HEK293 (cell line): ENCODE measurements at regions not wholly inside any gene's neighbourhood (a gene's known extent, or its start where the extent isn't known, plus 50 kb on each side); places are given as distances from the start of the nearest gene placed in this dataset.

Source experiments
- CTCF ChIA-PET: fragments of 350-600 bp; formaldehyde crosslinking; extraction: SDS; loops from one replicate; lab custom pipeline; 2021; ENCODE audit warnings: antibody characterized with exemption; lab: Yijun Ruan, JAX
- POLR2A ChIA-PET: fragments of 300-600 bp; formaldehyde crosslinking; extraction: SDS; loops from one replicate; lab custom pipeline; 2020; ENCODE audit warnings: antibody characterized with exemption, inconsistent platforms; lab: Yijun Ruan, JAX
- H3K27ac ChIP-seq: fragments of 200-500 bp; sonication (Bioruptor generic); 2 replicates; pipeline ENCODE4 v1.5.1; 2014; ENCODE audit warnings: low read depth, low read length, control low read depth, inconsistent platforms; ENCODE audit errors: extremely low read depth
- H3K36me3 ChIP-seq, 2 experiments: fragments of 200-500 bp in 1 of 2; sonication (Bioruptor generic) in 1 of 2; 1 replicate in 1 of 2; 2 replicates in 1 of 2; pipeline ENCODE4 v1.5.1; 2014 to 2017; ENCODE audit warnings: inconsistent platforms in 2 of 2, low read length in 2 of 2; ENCODE audit not compliant: control insufficient read depth in 2 of 2, insufficient read depth in 1 of 2
- H3K4me1 ChIP-seq: fragments of 200-500 bp; sonication (Bioruptor generic); 2 replicates; pipeline ENCODE4 v1.5.1; 2014; ENCODE audit warnings: mild to moderate bottlenecking, low read length, inconsistent platforms; ENCODE audit not compliant: control insufficient read depth, insufficient read depth
- H3K4me3 ChIP-seq: 2 replicates; pipeline ENCODE4 v1.5.1; 2011; ENCODE audit warnings: low read depth, mild to moderate bottlenecking, control low read depth, low read length, moderate library complexity
- H3K9me3 ChIP-seq: fragments of 200-500 bp; sonication (Bioruptor generic); 2 replicates; pipeline ENCODE4 v1.5.1; 2014; ENCODE audit warnings: low read depth, low read length, inconsistent platforms; ENCODE audit not compliant: control insufficient read depth, insufficient read depth
- GLI4 ChIP-seq: fragments of 450-650 bp; formaldehyde crosslinking; IDR thresholded peaks from 2 replicates; pipeline ENCODE4 v1.5.1; 2016; ENCODE audit warnings: missing biosample characterization, missing genetic modification characterization
- GLIS1 ChIP-seq: fragments of 450-650 bp; formaldehyde crosslinking; IDR thresholded peaks from 2 replicates; pipeline ENCODE4 v1.5.1; 2016; ENCODE audit warnings: missing biosample characterization, missing genetic modification characterization
- PRDM10 ChIP-seq: fragments of 450-650 bp; formaldehyde crosslinking; IDR thresholded peaks from 2 replicates; pipeline ENCODE4 v1.5.1; 2016; ENCODE audit warnings: missing biosample characterization, missing genetic modification characterization
- YY1 ChIP-seq: fragments of 450-650 bp; formaldehyde crosslinking; IDR thresholded peaks from 2 replicates; pipeline ENCODE4 v1.5.1; 2018; ENCODE audit warnings: missing biosample characterization, missing genetic modification characterization
- ZBTB20 ChIP-seq: fragments of 450-650 bp; formaldehyde crosslinking; IDR thresholded peaks from 2 replicates; pipeline ENCODE4 v1.5.1; 2016; ENCODE audit warnings: missing biosample characterization, missing genetic modification characterization
- ZBTB7A ChIP-seq: fragments of 450-650 bp; formaldehyde crosslinking; IDR thresholded peaks from 2 replicates; pipeline ENCODE4 v1.5.1; 2016; ENCODE audit warnings: low read depth, missing biosample characterization, missing genetic modification characterization
- ZFHX2 ChIP-seq: fragments of 450-650 bp; formaldehyde crosslinking; conservative IDR thresholded peaks from 2 replicates; pipeline ENCODE4 v1.5.1; 2016; ENCODE audit warnings: missing biosample characterization, missing genetic modification characterization
- ZNF132 ChIP-seq: fragments of 450-650 bp; formaldehyde crosslinking; IDR thresholded peaks from 2 replicates; pipeline ENCODE4 v1.5.1; 2017; ENCODE audit warnings: missing biosample characterization, missing genetic modification characterization, borderline replicate concordance
- ZNF133 ChIP-seq: fragments of 450-650 bp; formaldehyde crosslinking; IDR thresholded peaks from 2 replicates; pipeline ENCODE4 v1.5.1; 2016; ENCODE audit warnings: missing biosample characterization, missing genetic modification characterization
- ZNF23 ChIP-seq: fragments of 450-650 bp; formaldehyde crosslinking; IDR thresholded peaks from 2 replicates; pipeline ENCODE4 v1.5.1; 2016; ENCODE audit warnings: missing biosample characterization, missing genetic modification characterization, borderline replicate concordance
- ZNF335 ChIP-seq: fragments of 450-650 bp; formaldehyde crosslinking; conservative IDR thresholded peaks from 2 replicates; pipeline ENCODE4 v1.5.1; 2016; ENCODE audit warnings: missing biosample characterization, missing genetic modification characterization
- ZNF510 ChIP-seq: fragments of 450-650 bp; formaldehyde crosslinking; IDR thresholded peaks from 2 replicates; pipeline ENCODE4 v1.5.1; 2018; ENCODE audit warnings: mild to moderate bottlenecking, missing genetic modification characterization, missing biosample characterization; ENCODE audit not compliant: insufficient replicate concordance
- ZNF600 ChIP-seq: fragments of 450-650 bp; formaldehyde crosslinking; IDR thresholded peaks from 2 replicates; pipeline ENCODE4 v1.5.1; 2016; ENCODE audit warnings: missing biosample characterization, missing genetic modification characterization
- TF ChIP-seq, protein P1 (sequence below): fragments of 450-650 bp; formaldehyde crosslinking; IDR thresholded peaks from 2 replicates; pipeline ENCODE4 v1.5.1; 2017; ENCODE audit warnings: missing biosample characterization, missing genetic modification characterization

DNA sequence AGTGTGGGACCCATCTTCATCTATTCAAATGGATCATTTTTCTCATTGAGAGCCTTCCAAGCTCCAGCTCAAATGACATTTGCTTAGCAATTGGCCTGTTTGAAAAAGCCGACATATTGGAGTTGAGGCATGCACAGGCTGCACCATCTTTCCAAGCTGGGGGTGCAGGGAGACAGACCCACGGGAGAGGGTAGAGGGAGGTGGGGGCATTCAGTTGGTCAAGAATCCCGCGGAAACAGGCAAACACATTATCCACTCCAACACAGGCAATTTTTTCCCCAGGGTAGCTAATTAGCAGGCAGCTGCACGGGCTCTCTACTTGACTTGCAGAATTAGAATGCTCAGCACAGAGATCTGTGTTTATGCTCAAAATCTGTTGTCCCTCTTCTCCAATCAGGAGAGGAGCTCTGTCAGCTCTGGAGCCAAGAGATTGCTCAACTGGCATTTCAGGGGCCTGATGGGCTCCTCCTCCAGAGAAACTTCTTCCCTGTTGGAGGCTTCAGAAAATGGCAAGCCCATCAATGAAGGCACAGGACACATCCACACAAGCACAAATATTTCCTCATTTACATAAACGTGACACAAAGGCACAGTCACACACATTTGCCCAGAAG lies 267.8 kb downstream of the FOXD2 start:
- H3K4me1 ChIP-seq, result peaks cover 6% of the 10 kb centered on the region; the same call in 1 of the 2 replicates
- no peak overlapping the region for H3K4me3 ChIP-seq
- no peaks in the 10 kb centered on the region for H3K9me3 ChIP-seq
- TF ChIP-seq PRDM10 (tag by site-specific recombination) (peak; percentile 63), ZBTB20 (tag by site-specific recombination) (peak; percentile 45; the same call in 1 of the 2 replicates), ZNF335 (tag by site-specific recombination) (0 out of 2 replicates have a peak, but pooled peaks have one; percentile 25), ZNF23 (no peak), GLIS1 (tag by site-specific recombination) (peak; percentile 56)
- TF ChIP-seq, protein P1, sequence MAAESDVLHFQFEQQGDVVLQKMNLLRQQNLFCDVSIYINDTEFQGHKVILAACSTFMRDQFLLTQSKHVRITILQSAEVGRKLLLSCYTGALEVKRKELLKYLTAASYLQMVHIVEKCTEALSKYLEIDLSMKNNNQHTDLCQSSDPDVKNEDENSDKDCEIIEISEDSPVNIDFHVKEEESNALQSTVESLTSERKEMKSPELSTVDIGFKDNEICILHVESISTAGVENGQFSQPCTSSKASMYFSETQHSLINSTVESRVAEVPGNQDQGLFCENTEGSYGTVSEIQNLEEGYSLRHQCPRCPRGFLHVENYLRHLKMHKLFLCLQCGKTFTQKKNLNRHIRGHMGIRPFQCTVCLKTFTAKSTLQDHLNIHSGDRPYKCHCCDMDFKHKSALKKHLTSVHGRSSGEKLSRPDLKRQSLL (tag by site-specific recombination), result no peak
- POLR2A ChIA-PET, result no interaction called here
- no peak overlapping the region for H3K27ac ChIP-seq
- CTCF ChIA-PET, result interaction anchor here (0.7 to 10.3 kb wide), 8 partner anchors 20 to 527 kb away, joined by 3 to 120 read pairs (median 3); partner anchors contain the start of gene FOXD2
- H3K36me3 ChIP-seq, result no peaks in the 10 kb centered on the region

DNA sequence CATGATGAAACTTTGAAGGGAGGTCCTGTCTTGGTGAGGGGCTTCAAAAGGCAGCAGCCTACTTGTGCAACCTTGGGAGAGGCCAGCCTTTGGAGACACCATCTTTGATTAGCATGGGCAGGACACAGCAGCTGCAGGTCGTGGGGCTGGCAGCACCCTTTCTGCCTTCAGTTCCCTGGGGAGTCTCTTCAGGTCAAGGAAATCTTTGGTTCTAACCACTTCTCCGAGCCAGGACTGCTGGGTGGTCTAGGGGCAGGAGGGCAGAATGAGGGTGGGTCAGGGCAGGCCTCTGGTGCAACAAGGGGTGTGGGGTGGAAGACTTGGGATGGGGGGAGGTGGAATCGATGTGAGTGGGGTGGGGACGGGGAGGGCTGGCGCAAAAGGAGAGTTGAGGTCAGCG lies 269.7 kb downstream of the FOXD2 start:
- no peak overlapping the region for H3K4me3 ChIP-seq
- CTCF ChIA-PET, result interaction anchor here (1.0 to 10.3 kb wide), 3 partner anchors 9 to 271 kb away, joined by 3 to 120 read pairs (median 11); partner anchors contain the start of gene FOXD2
- POLR2A ChIA-PET, result interaction anchor here (1.1 kb wide), 1 partner anchor 14 kb away, joined by 5 read pairs; no protein-coding TSS in a partner anchor

GRCh38 chr1:47708019-47708535 lies 270.2 kb downstream of the FOXD2 start:
- POLR2A ChIA-PET, result interaction anchor here (1.1 to 1.3 kb wide), 2 partner anchors 14 to 273 kb away, joined by 3 to 5 read pairs; no protein-coding TSS in a partner anchor
- Histone ChIP-seq H3K36me3 (no peaks in the 10 kb centered on the region), H3K9me3 (no peaks in the 10 kb centered on the region), H3K4me1 (peaks cover 6% of the 10 kb centered on the region; the same call in 1 of the 2 replicates), H3K27ac (no peak overlapping the region; the same call in 1 of the 2 replicates), H3K4me3 (no peak overlapping the region)
- no peak for TF ChIP-seq ZNF132 (tag by site-specific recombination)
- TF ChIP-seq ZNF600 (tag by site-specific recombination), result peak; percentile 51
- TF ChIP-seq ZFHX2 (tag by site-specific recombination), result peak; percentile 30; the same call in 1 of the 2 replicates
- CTCF ChIA-PET, result interaction anchor here (0.6 to 10.3 kb wide), 8 partner anchors 9 to 327 kb away, joined by 3 to 120 read pairs (median 5); partner anchors contain the start of gene FOXD2

More for the DNA sequence above, 269.7 kb downstream of the FOXD2 start:
- TF ChIP-seq ZBTB7A (tag by site-specific recombination) (no peak), YY1 (tag by site-specific recombination) (no peak), GLI4 (tag by site-specific recombination) (no peak), ZNF510 (tag by site-specific recombination) (no peak), ZNF133 (tag by site-specific recombination) (0 out of 2 replicates have a peak, but pooled peaks have one; percentile 67)
- Histone ChIP-seq H3K36me3 (no peaks in the 10 kb centered on the region), H3K27ac (no peak overlapping the region), H3K9me3 (no peaks in the 10 kb centered on the region), H3K4me1 (peaks cover 6% of the 10 kb centered on the region; the same call in 1 of the 2 replicates)
